ENCODE measurements at regions not wholly inside any gene's neighbourhood (a gene's known extent, or its start where the extent isn't known, plus 50 kb on each side); places are given as distances from the start of the nearest gene placed in this dataset.

DNA sequence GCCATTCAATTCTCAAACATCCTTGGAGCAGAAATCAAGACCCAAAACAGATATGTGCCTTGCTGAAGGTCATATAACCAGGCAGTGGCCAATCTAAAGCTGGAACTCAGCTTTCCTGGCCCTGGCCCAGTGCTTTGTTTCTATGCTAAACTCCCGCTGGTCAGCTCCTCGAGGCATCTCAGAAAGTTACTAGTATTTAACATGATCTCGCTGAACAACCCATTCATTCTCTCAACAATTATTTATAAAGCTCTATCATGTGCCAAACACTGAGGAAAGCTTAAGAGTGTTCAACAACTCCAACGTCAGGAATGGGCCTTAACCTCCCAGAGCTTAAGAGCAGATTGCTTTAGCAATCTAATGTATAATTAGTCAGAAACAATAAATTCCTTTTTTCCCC, 54.0 kb downstream of the FOXD1 start:
- TF ChIP-seq, protein P1, sequence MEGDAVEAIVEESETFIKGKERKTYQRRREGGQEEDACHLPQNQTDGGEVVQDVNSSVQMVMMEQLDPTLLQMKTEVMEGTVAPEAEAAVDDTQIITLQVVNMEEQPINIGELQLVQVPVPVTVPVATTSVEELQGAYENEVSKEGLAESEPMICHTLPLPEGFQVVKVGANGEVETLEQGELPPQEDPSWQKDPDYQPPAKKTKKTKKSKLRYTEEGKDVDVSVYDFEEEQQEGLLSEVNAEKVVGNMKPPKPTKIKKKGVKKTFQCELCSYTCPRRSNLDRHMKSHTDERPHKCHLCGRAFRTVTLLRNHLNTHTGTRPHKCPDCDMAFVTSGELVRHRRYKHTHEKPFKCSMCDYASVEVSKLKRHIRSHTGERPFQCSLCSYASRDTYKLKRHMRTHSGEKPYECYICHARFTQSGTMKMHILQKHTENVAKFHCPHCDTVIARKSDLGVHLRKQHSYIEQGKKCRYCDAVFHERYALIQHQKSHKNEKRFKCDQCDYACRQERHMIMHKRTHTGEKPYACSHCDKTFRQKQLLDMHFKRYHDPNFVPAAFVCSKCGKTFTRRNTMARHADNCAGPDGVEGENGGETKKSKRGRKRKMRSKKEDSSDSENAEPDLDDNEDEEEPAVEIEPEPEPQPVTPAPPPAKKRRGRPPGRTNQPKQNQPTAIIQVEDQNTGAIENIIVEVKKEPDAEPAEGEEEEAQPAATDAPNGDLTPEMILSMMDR (IDR thresholded peaks at IDR 0.05) = no peak
- TF ChIP-seq ZFX (IDR thresholded peaks at IDR 0.05; ENCODE audit: borderline replicate concordance) = no peak

All from 22Rv1 (cell line).